ENCODE measurements at regions not wholly inside any gene's neighbourhood (a gene's known extent, or its start where the extent isn't known, plus 50 kb on each side); places are given as distances from the start of the nearest gene placed in this dataset.
"Not testable (repeated sequence)": the region's sequence is repeated elsewhere in the genome, so short reads cannot be mapped to it uniquely, and the experiment has no call there.

DNA sequence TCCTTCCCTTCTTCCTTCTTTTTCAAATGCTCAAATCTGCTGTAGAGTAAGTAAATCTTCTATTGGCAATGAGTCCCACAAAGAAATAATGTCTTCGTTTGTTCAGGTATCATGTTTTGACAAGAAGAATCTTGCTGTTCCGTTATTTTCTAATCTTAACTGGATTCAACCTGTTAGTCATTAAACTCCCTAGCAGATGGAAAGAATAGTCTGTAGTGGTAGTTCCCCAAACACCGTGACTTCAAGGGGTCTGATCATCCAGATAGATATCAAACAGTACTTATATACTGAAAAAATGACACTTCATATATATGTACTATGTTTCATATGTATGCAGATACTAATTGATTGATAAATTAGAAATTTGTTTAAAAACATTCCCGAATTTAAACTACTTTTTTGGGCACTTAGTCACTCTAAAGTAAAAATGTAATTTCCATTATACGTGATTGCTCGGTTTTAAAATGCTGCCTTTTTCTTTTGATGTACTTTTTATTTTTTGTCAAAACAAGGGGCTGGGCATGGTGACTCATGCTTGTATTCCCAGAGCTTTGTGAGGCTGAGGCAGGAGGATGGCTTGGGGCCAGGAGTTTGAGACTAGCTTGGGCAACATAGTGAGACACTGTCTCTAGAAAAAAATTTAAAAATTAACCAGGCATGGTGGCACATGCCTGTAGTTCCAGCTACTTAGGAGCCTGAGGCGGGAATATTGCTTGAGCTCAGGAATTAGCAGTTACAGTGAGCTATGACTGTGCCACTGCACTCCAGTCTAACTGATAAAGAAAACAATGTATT, 335.7 kb upstream of the SNX7 start:
- no peak for DNase-seq

GRCh38 chr1:98323906-98324358, 337.6 kb upstream of the SNX7 start:
- DNase-seq: no peak

- DNase-seq: no peak
Observed at GRCh38 chr1:98323388-98323787, 338.1 kb upstream of the SNX7 start.

GRCh38 chr1:98322966-98323365, 338.6 kb upstream of the SNX7 start:
- no peak for DNase-seq

DNA sequence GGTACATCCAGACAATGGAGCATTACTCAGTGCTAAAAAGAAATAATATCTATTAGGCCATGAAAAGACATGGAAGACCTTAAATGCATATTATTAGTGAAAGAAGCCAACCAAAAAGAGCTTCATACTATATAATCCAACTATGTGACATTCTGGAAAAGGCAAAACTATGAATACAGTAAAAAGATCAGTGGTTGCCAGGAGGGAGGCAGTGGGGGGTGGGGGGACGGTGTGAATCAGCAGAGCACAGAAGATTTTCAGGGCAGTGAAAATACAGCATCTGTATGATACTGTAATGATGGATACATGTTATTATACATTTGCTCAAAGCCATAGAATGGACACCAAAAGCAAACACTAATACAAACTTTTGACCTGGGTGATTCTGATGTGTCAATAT, 339.4 kb upstream of the SNX7 start:
- DNase-seq: no peak

DNA sequence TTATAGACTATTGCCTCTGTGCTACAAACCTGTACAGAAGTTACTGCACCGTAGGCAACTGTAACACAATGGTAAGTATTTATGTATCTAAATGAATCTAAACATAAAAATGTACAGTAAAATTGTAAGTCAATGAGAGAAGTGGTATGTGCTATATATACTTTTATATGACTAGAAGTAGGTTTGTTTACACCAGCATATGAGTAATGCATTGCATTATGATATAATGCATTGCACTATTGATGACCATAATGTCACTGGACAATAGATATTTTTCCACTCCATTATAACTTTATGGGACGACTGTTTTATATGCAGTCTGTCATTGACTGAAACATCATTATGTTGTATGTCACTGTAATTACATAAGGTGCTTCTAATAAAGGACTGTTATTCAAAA, 340.3 kb upstream of the SNX7 start:
- DNase-seq: no peak

- no peak for DNase-seq
Observed at GRCh38 chr1:98316286-98316905, 345.1 kb upstream of the SNX7 start.

- no peak for DNase-seq
Observed at GRCh38 chr1:98315309-98315708, 346.2 kb upstream of the SNX7 start.

DNA sequence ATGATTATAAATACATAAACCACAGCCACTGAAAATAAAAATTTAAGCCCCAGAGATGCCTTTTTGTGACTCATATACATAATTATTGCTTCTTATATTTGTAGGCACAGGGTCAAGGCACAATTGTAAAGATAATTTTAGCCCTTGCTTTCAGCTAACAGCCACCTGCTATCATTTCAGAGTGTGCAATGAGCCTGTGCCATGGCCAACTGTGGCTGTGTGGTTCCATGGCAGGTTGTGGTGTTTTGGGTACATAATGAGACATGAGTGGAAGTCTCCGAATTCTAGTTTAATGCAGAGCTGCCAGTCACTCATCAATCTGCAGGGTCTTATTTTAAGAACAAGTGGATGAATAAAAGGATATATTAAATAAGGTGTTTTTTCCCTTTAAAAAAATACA, 346.9 kb upstream of the SNX7 start:
- no peak for DNase-seq

- no peak for DNase-seq
Observed at GRCh38 chr1:98306517-98307089, 354.9 kb upstream of the SNX7 start.

GRCh38 chr1:98305362-98305761, 356.2 kb upstream of the SNX7 start:
- DNase-seq: no peak

DNA sequence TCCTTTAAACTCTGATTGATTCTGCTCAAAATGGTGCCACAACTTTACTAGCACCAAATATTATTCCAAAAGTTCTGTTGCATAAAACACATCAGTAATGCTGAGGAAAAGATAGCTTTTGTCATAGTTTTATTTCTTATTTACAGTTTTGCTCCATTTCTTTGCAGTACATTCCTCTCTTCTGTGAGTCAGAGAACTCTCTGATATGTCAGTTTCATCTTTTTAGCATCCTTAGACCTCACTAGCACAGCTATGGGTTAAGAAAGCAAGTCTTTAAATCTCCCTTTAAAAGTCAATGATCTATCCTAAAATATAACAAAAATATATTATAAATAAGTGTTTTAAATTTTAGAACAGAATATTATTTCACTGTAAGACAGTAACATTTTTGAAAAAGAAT, 356.6 kb upstream of the SNX7 start:
- DNase-seq: no peak

- DNase-seq: no peak
Observed at GRCh38 chr1:98299861-98300260, 361.7 kb upstream of the SNX7 start.

GRCh38 chr1:98299313-98299712, 362.2 kb upstream of the SNX7 start:
- DNase-seq: no peak

- no peak for DNase-seq
Observed at GRCh38 chr1:98298319-98298718, 363.2 kb upstream of the SNX7 start.

GRCh38 chr1:98296681-98297080, 364.8 kb upstream of the SNX7 start:
- no peak for DNase-seq

DNA sequence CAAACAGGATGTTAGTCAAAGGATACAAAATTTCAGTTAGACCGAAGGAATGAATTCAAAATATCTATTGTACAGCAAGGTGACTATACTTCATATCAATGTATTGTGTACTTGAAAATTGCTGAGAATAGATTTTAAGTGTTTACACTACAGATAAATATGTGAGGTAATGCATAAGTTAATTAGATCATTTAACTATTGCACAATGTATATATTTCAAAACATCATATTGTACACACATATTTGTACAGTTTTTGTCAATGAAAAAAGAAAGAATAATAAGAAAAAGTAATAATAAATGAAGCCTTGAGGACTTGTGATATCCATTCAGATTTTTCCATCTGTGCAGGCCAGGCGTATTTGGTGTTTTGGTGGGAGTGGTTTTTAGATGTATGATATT, 367.4 kb upstream of the SNX7 start:
- no peak for DNase-seq

DNA sequence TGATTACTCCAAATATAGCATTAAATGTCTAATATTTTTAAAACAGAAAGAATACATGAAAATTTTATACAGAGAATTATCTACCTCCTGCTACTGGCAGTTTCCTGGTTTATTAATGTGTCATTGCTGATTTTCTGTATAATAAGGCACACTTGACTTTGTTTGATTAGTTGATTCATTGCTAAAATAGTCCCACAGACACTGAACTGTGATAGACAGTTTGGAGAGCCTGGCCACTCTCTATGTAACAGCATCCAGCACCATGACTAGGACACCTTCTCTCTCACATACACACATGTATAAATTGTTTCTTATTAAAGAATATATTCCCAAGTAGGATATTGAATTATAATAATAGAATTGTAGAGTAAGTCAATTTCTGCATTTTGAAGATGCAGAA, 368.5 kb upstream of the SNX7 start:
- no peak for DNase-seq

DNA sequence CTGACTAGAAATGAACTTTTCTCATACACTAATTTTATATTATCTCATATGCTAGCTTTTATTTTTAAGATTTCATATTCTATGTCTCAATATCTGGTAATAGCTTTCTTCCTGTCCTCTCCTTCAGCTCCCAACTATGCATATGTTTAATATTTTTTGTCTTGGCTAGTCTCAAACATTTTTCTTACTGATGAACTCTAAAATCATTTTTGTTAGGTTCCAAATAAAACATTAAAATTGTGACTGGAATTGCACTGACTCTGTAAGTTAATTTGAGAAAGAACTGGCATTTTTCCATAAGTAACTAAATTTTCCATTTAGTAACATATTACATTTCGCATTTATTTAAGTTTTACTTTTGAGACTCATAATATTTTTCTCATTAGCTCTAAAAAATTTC, 368.5 kb upstream of the DPYD start:
- no peak for DNase-seq

- no peak for DNase-seq
Observed at GRCh38 chr1:98288494-98288893, 367.7 kb upstream of the DPYD start.

- DNase-seq: no peak
Observed at GRCh38 chr1:98287626-98288025, 366.8 kb upstream of the DPYD start.

DNA sequence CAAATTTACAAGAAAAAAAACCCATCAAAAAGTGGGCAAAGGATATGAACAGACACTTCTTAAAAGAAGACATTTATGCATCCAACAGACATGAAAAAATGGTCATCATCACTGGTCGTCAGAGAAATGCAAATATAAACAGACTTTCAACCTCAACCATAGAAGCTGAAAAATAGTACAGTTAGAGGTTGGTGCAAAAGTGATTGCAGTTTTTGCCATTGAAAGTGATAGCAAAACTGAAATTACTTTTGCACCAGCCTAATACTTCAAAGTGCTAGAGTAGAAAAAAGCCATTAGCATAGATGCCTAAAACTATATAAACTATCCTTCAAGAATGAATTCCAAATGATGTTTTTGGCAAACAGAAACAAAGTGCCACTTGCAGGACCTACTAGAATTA, 365.8 kb upstream of the DPYD start:
- DNase-seq: no peak

DNA sequence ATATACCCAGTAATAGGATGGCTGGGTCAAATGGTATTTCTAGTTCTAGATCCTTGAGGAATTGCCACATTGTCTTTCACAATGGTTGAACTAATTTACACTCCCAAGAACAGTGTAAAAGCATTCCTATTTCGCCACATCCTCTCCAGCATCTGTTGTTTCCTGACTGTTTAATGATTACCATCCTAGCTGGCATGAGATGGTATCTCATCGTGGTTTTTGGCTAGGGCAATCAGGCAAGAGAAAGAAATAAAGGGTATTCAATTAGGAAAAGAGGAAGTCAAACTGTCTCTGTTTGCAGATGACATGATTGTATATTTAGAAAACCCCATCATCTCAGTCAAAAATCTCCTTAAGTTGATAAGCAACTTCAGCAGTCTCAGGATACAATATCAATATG, 364.5 kb upstream of the DPYD start:
- not testable (repeated sequence) for DNase-seq

- DNase-seq: no peak
Observed at GRCh38 chr1:98280049-98280448, 359.2 kb upstream of the DPYD start.

Data from hindlimb muscle (tissue), 1 donor.